HEK293 (cell line): ENCODE measurements at regions not wholly inside any gene's neighbourhood (a gene's known extent, or its start where the extent isn't known, plus 50 kb on each side); places are given as distances from the start of the nearest gene placed in this dataset.

Experiments
- CTCF ChIA-PET: fragments of 350-600 bp; formaldehyde crosslinking; extraction: SDS; loops from one replicate; lab custom pipeline; 2021; ENCODE audit warnings: antibody characterized with exemption; lab: Yijun Ruan, JAX
- POLR2A ChIA-PET: fragments of 300-600 bp; formaldehyde crosslinking; extraction: SDS; loops from one replicate; lab custom pipeline; 2020; ENCODE audit warnings: antibody characterized with exemption, inconsistent platforms; lab: Yijun Ruan, JAX
- H3K27ac ChIP-seq: fragments of 200-500 bp; sonication (Bioruptor generic); 2 replicates; pipeline ENCODE4 v1.5.1; 2014; ENCODE audit warnings: low read depth, low read length, control low read depth, inconsistent platforms; ENCODE audit errors: extremely low read depth
- H3K36me3 ChIP-seq, 2 experiments: fragments of 200-500 bp in 1 of 2; sonication (Bioruptor generic) in 1 of 2; 1 replicate in 1 of 2; 2 replicates in 1 of 2; pipeline ENCODE4 v1.5.1; 2014 to 2017; ENCODE audit warnings: inconsistent platforms in 2 of 2, low read length in 2 of 2; ENCODE audit not compliant: control insufficient read depth in 2 of 2, insufficient read depth in 1 of 2
- H3K4me1 ChIP-seq: fragments of 200-500 bp; sonication (Bioruptor generic); 2 replicates; pipeline ENCODE4 v1.5.1; 2014; ENCODE audit warnings: mild to moderate bottlenecking, low read length, inconsistent platforms; ENCODE audit not compliant: control insufficient read depth, insufficient read depth
- H3K4me3 ChIP-seq: 2 replicates; pipeline ENCODE4 v1.5.1; 2011; ENCODE audit warnings: low read depth, mild to moderate bottlenecking, control low read depth, low read length, moderate library complexity
- H3K9me3 ChIP-seq: fragments of 200-500 bp; sonication (Bioruptor generic); 2 replicates; pipeline ENCODE4 v1.5.1; 2014; ENCODE audit warnings: low read depth, low read length, inconsistent platforms; ENCODE audit not compliant: control insufficient read depth, insufficient read depth
- BCL6B ChIP-seq: fragments of 450-650 bp; formaldehyde crosslinking; IDR thresholded peaks from 2 replicates; pipeline ENCODE4 v1.5.1; 2017; ENCODE audit warnings: missing biosample characterization, missing genetic modification characterization
- HOXD13 ChIP-seq: sonication (generic); formaldehyde crosslinking; IDR thresholded peaks from 2 replicates; pipeline ENCODE4 v1.8.0; 2022; ENCODE audit warnings: missing genetic modification reagents, borderline replicate concordance
- INSM2 ChIP-seq: fragments of 450-650 bp; formaldehyde crosslinking; IDR thresholded peaks from 2 replicates; pipeline ENCODE4 v1.5.1; 2016; ENCODE audit warnings: missing biosample characterization, missing genetic modification characterization
- KLF10 ChIP-seq: fragments of 450-650 bp; IDR thresholded peaks from 2 replicates; pipeline ENCODE4 v1.5.1; 2018; ENCODE audit warnings: missing biosample characterization, mild to moderate bottlenecking, missing genetic modification characterization
- MZF1 ChIP-seq: fragments of 450-650 bp; formaldehyde crosslinking; IDR thresholded peaks from 2 replicates; pipeline ENCODE4 v1.5.1; 2017; ENCODE audit warnings: missing biosample characterization, missing genetic modification characterization, borderline replicate concordance
- PATZ1 ChIP-seq: fragments of 450-650 bp; formaldehyde crosslinking; IDR thresholded peaks from 2 replicates; pipeline ENCODE4 v1.5.1; 2016; ENCODE audit warnings: missing biosample characterization, missing genetic modification characterization
- SP3 ChIP-seq: fragments of 450-650 bp; formaldehyde crosslinking; IDR thresholded peaks from 2 replicates; pipeline ENCODE4 v1.5.1; 2016; ENCODE audit warnings: missing biosample characterization, missing genetic modification characterization
- ZBTB20 ChIP-seq: fragments of 450-650 bp; formaldehyde crosslinking; IDR thresholded peaks from 2 replicates; pipeline ENCODE4 v1.5.1; 2016; ENCODE audit warnings: missing biosample characterization, missing genetic modification characterization
- ZBTB6 ChIP-seq: fragments of 450-650 bp; formaldehyde crosslinking; IDR thresholded peaks from 2 replicates; pipeline ENCODE4 v1.5.1; 2017; ENCODE audit warnings: missing biosample characterization, missing genetic modification characterization
- ZNF112 ChIP-seq: fragments of 450-650 bp; formaldehyde crosslinking; IDR thresholded peaks from 2 replicates; pipeline ENCODE4 v1.5.0; 2017; ENCODE audit warnings: missing biosample characterization, missing genetic modification characterization
- ZNF146 ChIP-seq: fragments of 450-650 bp; formaldehyde crosslinking; IDR thresholded peaks from 2 replicates; pipeline ENCODE4 v1.5.1; 2016; ENCODE audit warnings: missing biosample characterization, missing genetic modification characterization
- ZNF157 ChIP-seq: fragments of 450-650 bp; formaldehyde crosslinking; IDR thresholded peaks from 2 replicates; pipeline ENCODE4 v1.5.1; 2016; ENCODE audit warnings: missing biosample characterization, missing genetic modification characterization
- ZNF19 ChIP-seq: fragments of 450-650 bp; formaldehyde crosslinking; IDR thresholded peaks from 2 replicates; pipeline ENCODE4; 2016; ENCODE audit warnings: missing biosample characterization, missing genetic modification characterization, low read depth
- ZNF239 ChIP-seq: fragments of 450-650 bp; formaldehyde crosslinking; IDR thresholded peaks from 2 replicates; pipeline ENCODE4 v1.5.1; 2016; ENCODE audit warnings: missing biosample characterization, missing genetic modification characterization
- ZNF37A ChIP-seq: fragments of 450-650 bp; IDR thresholded peaks from 2 replicates; pipeline ENCODE4 v1.5.1; 2018; ENCODE audit warnings: missing biosample characterization, missing genetic modification characterization
- ZNF514 ChIP-seq: fragments of 450-650 bp; formaldehyde crosslinking; IDR thresholded peaks from 2 replicates; pipeline ENCODE4 v1.5.1; 2016; ENCODE audit warnings: missing biosample characterization, missing genetic modification characterization
- ZNF521 ChIP-seq: fragments of 450-650 bp; formaldehyde crosslinking; IDR thresholded peaks from 2 replicates; pipeline ENCODE4 v1.5.1; 2017; ENCODE audit warnings: missing biosample characterization, mild to moderate bottlenecking, missing genetic modification characterization
- ZNF548 ChIP-seq: fragments of 450-650 bp; formaldehyde crosslinking; IDR thresholded peaks from 2 replicates; pipeline ENCODE4 v1.5.1; 2016; ENCODE audit warnings: missing biosample characterization, missing genetic modification characterization
- ZNF555 ChIP-seq: fragments of 450-650 bp; formaldehyde crosslinking; conservative IDR thresholded peaks from 2 replicates; pipeline ENCODE4 v1.5.1; 2017; ENCODE audit warnings: missing biosample characterization, mild to moderate bottlenecking, missing genetic modification characterization, inconsistent platforms
- ZNF560 ChIP-seq: fragments of 450-650 bp; formaldehyde crosslinking; IDR thresholded peaks from 2 replicates; pipeline ENCODE4 v1.5.1; 2017; ENCODE audit warnings: missing biosample characterization, missing genetic modification characterization, borderline replicate concordance
- TF ChIP-seq, protein P1 (sequence below): fragments of 450-650 bp; formaldehyde crosslinking; IDR thresholded peaks from 2 replicates; pipeline ENCODE4 v1.5.1; 2016; ENCODE audit warnings: missing biosample characterization, missing genetic modification characterization
- TF ChIP-seq, protein P2 (sequence below): fragments of 450-650 bp; formaldehyde crosslinking; IDR thresholded peaks from 2 replicates; pipeline ENCODE4 v1.5.1; 2016; ENCODE audit warnings: missing biosample characterization, missing genetic modification characterization

DNA sequence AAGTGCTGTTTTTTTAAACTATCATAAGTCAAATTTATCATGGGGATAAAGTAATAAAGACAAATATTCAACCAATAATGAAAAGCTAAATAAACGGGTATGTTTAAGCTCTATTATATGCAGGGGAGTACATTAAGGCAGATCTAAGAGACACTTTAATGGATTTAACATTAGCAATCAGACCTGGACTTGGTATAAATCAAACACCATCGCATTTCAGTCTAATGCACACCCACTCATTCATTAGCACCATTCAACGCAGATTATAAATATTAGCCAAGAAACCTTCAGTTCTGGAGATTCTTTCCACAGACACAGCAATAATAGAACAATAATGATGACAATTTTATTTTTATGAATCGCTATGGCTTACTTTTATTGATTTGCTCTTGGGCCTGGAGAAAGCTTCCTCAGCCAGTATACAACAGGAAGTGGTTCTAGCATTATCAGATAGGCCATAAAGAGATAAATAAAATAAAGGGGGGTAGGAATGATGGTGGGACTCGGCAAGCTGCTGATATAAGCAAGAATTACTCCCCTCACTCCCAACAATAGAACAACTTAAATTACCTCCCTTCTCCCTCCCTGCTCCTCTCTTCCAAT is 172.2 kb downstream of the PSAT1 start (continued):
- no peak for TF ChIP-seq BCL6B (tag by site-specific recombination)
- TF ChIP-seq MZF1 (tag by site-specific recombination): no peak
- TF ChIP-seq ZNF521 (tag by site-specific recombination): no peak
- no peak for TF ChIP-seq PATZ1 (tag by site-specific recombination)
- TF ChIP-seq ZNF146 (tag by site-specific recombination): no peak
- no peak for TF ChIP-seq ZNF514 (tag by site-specific recombination)

- no peak for TF ChIP-seq ZNF555
- TF ChIP-seq, protein P1, sequence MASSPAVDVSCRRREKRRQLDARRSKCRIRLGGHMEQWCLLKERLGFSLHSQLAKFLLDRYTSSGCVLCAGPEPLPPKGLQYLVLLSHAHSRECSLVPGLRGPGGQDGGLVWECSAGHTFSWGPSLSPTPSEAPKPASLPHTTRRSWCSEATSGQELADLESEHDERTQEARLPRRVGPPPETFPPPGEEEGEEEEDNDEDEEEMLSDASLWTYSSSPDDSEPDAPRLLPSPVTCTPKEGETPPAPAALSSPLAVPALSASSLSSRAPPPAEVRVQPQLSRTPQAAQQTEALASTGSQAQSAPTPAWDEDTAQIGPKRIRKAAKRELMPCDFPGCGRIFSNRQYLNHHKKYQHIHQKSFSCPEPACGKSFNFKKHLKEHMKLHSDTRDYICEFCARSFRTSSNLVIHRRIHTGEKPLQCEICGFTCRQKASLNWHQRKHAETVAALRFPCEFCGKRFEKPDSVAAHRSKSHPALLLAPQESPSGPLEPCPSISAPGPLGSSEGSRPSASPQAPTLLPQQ (tag by site-specific recombination): no peak
- TF ChIP-seq ZBTB6 (tag by site-specific recombination): no peak
- TF ChIP-seq SP3: no peak
- TF ChIP-seq ZNF560 (tag by site-specific recombination): no peak
- no peak for TF ChIP-seq ZBTB20 (tag by site-specific recombination)
- no peak for TF ChIP-seq ZNF239 (tag by site-specific recombination)
- no peak for TF ChIP-seq INSM2 (tag by site-specific recombination)
- TF ChIP-seq ZNF19 (tag by site-specific recombination): no peak
- TF ChIP-seq ZNF37A (tag by site-specific recombination): no peak
- TF ChIP-seq ZNF548: no peak
- no peak for TF ChIP-seq KLF10
- no peak for TF ChIP-seq ZNF157 (tag by site-specific recombination)
- TF ChIP-seq, protein P2, sequence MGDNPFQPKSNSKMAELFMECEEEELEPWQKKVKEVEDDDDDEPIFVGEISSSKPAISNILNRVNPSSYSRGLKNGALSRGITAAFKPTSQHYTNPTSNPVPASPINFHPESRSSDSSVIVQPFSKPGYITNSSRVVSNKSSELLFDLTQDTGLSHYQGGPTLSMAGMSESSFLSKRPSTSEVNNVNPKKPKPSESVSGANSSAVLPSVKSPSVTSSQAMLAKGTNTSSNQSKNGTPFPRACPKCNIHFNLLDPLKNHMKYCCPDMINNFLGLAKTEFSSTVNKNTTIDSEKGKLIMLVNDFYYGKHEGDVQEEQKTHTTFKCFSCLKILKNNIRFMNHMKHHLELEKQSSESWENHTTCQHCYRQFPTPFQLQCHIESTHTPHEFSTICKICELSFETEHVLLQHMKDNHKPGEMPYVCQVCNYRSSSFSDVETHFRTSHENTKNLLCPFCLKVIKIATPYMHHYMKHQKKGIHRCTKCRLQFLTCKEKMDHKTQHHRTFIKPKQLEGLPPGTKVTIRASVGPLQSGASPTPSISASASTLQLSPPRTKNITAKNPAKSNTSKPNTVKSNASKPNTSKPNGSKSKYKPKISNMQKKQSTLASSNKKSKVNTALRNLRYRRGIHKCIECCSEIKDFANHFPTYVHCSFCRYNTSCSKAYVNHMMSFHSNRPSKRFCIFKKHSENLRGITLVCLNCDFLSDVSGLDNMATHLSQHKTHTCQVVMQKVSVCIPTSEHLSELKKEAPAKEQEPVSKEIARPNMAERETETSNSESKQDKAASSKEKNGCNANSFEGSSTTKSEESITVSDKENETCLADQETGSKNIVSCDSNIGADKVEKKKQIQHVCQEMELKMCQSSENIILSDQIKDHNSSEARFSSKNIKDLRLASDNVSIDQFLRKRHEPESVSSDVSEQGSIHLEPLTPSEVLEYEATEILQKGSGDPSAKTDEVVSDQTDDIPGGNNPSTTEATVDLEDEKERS (tag by site-specific recombination): no peak
- no peak for TF ChIP-seq HOXD13 (CRISPR knock-in tag)
- no peak for TF ChIP-seq ZNF112 (tag by site-specific recombination)
- TF ChIP-seq, all 188 proteins: peak for 0
- Histone ChIP-seq H3K9me3 (no peaks in the 10 kb centered on the region), H3K4me1 (0 out of 2 replicates have a peak, but pooled peaks cover 3% of the 10 kb centered on the region), H3K27ac (no peak overlapping the region), H3K4me3 (no peak overlapping the region), H3K36me3 (no peaks in the 10 kb centered on the region)
- ChIA-PET POLR2A (no interaction called here), CTCF (interaction anchor here (0.6 to 0.7 kb wide), 2 partner anchors 32 to 1839 kb away, joined by 3 to 4 read pairs; no protein-coding TSS in a partner anchor)
Measured at GRCh38 chr9:78470216-78470615, 173.3 kb downstream of the PSAT1 start.
